ENCODE measurements at regions not wholly inside any gene's neighbourhood (a gene's known extent, or its start where the extent isn't known, plus 50 kb on each side); places are given as distances from the start of the nearest gene placed in this dataset.

DNA sequence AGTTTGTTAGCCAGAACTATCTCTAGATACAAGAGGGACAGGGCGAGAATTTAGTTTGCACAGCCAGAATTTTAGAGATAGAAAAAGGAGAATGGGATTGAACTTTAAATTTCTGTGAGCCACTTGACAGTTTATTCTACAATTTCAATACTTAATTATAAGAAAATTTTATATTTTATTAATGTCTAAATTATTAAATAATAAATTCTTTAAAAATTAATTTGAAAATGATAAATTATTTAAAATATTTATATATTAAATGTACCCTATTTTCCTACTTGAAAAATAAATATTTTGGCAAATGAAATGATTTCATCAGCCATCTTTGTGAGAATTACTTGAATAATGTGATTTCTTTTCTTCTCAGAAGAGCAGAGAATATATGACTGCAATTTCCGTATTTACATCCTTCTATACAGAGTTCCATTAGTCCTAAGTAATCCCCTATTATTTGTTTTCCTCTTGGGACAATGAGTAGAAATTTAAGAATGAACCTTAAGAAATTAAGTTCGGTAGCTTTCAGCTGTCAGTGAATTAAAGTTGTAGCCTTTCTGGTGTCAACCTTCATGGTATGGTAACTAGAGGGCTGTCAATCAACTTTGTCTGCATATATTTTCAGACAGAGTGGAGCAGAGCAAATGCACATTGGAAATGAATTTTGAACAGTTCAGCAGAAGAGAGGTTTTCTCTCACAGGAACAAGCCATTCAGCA, 763.9 kb downstream of the PCDH18 start:
- Histone ChIP-seq H3K4me3 (ENCODE audit: insufficient read depth, low read depth, low read length) (no peak overlapping the region), H3K27me3 (ENCODE audit: control insufficient read depth, insufficient read depth, low read length, poor library complexity, severe bottlenecking) (no peaks in the 10 kb centered on the region), H3K4me1 (ENCODE audit: control insufficient read depth, insufficient read depth, low read length) (peaks cover 3% of the 10 kb centered on the region), H3K9me3 (ENCODE audit: control insufficient read depth, low read length) (no peaks in the 10 kb centered on the region), H3K27ac (ENCODE audit: insufficient read depth, low read depth, low read length, poor library complexity, severe bottlenecking) (peak overlapping the region; percentile 4), H3K36me3 (ENCODE audit: control insufficient read depth, insufficient read depth, low read length) (no peaks in the 10 kb centered on the region)
- 82 to 87% methylated on average over 1 to 3 of the region's 3 CpGs for WGBS, 2 experiments

DNA sequence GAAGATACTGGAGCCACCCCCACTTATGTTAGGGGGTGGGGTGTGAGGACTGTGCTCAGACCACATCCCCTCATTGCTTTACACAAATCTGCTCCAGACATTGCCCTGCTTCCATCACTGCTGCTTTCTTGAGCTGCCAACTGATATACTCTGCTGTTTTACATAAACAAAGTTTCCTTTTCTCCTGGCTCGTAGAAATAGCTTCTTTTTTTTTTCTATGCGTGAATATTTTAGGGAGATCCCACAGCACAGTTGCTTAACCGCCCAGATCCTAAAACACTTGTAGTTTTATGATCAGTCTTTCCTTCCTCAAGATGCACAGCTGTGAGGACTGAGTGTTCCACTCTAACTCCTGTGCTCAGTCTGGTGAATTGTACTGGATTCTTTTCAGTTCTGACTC, 768.4 kb downstream of the PCDH18 start:
- no peaks in the 10 kb centered on the region for H3K27me3 ChIP-seq (ENCODE audit: control insufficient read depth, insufficient read depth, low read length, poor library complexity, severe bottlenecking)
- H3K27ac ChIP-seq (ENCODE audit: insufficient read depth, low read depth, low read length, poor library complexity, severe bottlenecking), result no peak overlapping the region
- 86 to 89% methylated on average over 3 of the region's 3 CpGs for WGBS, 2 experiments
- no peaks in the 10 kb centered on the region for H3K9me3 ChIP-seq (ENCODE audit: control insufficient read depth, low read length)
- H3K36me3 ChIP-seq (ENCODE audit: control insufficient read depth, insufficient read depth, low read length), result no peaks in the 10 kb centered on the region
- H3K4me3 ChIP-seq (ENCODE audit: insufficient read depth, low read depth, low read length), result no peak overlapping the region
- H3K4me1 ChIP-seq (ENCODE audit: control insufficient read depth, insufficient read depth, low read length), result peaks cover 3% of the 10 kb centered on the region

DNA sequence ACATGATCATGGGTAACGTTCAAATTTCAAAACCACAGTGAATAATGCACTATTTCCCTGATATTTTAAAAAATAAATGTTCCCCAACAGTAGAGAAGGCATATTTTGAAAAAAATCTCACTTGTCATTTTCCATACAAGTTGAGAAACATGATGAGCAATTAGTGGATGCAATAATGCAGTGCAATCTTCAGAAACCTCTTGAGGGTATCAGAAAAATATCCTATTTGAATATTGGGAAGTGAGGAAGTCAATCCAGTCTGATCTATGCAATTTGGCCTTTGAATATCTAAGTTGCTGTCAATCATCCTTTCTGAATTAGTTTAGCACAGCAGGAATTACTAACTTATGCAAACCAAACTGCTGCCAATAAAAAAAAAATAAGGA, 776.8 kb downstream of the PCDH18 start:
- no peak overlapping the region for H3K4me3 ChIP-seq (ENCODE audit: insufficient read depth, low read depth, low read length)
- no peak overlapping the region for H3K27ac ChIP-seq (ENCODE audit: insufficient read depth, low read depth, low read length, poor library complexity, severe bottlenecking)
- no peaks in the 10 kb centered on the region for H3K4me1 ChIP-seq (ENCODE audit: control insufficient read depth, insufficient read depth, low read length)
- 60% methylated on average over 1 of the region's 1 CpG; no CpG with 5 or more reads in 1 of the 2 experiments for WGBS, 2 experiments
- H3K27me3 ChIP-seq (ENCODE audit: control insufficient read depth, insufficient read depth, low read length, poor library complexity, severe bottlenecking), result no peaks in the 10 kb centered on the region
- no peaks in the 10 kb centered on the region for H3K9me3 ChIP-seq (ENCODE audit: control insufficient read depth, low read length)
- H3K36me3 ChIP-seq (ENCODE audit: control insufficient read depth, insufficient read depth, low read length), result no peaks in the 10 kb centered on the region

DNA sequence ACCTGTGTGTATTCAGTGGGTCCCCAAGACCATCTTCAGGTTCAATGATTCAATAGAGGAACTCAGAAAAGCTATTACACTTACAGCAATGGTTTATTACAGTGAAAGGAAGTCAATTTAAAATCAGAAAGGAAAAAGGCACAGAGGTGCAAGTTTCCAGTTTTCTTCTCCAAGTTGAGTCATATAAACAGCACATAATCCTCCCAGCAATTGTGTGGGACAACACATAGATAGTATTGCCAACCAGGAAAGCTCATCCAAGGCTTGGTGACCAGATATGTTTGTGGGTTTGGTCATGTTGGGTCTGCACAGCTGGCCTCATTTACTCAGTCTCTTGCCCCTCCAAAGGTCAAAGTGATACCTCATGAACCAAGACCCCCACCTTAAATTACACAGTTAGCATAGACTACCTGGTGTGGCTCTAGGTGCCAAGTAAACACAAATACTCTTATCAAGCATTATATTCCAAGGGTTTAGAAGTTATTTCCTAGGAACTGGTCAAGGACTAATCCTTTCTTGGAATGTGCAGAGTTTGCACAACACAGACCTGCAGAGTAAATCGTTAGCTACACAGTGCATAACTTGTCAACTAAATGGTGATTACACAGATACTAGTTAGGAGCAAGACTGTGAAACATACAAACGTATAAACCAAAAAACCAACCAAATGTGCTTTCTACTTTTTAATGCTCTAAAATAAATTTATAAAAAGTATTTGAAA, 777.3 kb downstream of the PCDH18 start:
- no peaks in the 10 kb centered on the region for H3K9me3 ChIP-seq (ENCODE audit: control insufficient read depth, low read length)
- no peaks in the 10 kb centered on the region for H3K27me3 ChIP-seq (ENCODE audit: control insufficient read depth, insufficient read depth, low read length, poor library complexity, severe bottlenecking)
- WGBS, 2 experiments, result 73 to 90% methylated on average over 1 to 2 of the region's 2 CpGs
- H3K36me3 ChIP-seq (ENCODE audit: control insufficient read depth, insufficient read depth, low read length), result no peaks in the 10 kb centered on the region
- no peaks in the 10 kb centered on the region for H3K4me1 ChIP-seq (ENCODE audit: control insufficient read depth, insufficient read depth, low read length)
- no peak overlapping the region for H3K4me3 ChIP-seq (ENCODE audit: insufficient read depth, low read depth, low read length)
- no peak overlapping the region for H3K27ac ChIP-seq (ENCODE audit: insufficient read depth, low read depth, low read length, poor library complexity, severe bottlenecking)

DNA sequence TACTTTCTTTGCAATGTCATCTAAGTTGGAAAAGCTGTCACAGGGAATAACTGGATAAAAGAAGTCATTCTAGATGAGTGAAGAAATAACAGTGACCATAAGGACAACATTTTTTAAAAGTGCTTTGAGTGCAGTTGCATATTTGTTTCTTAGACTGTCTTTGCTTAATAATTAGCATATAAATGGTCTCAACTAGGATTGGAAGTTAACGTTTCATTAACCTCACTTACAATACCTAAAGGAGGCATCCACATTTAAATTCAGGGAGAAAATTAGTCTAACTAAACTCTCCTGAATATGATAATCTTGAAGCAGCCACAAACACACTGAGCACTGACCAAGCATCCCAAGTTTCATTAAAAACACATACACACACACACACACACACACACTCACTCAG, 780.7 kb downstream of the PCDH18 start:
- Histone ChIP-seq H3K9me3 (ENCODE audit: control insufficient read depth, low read length) (no peaks in the 10 kb centered on the region), H3K36me3 (ENCODE audit: control insufficient read depth, insufficient read depth, low read length) (no peaks in the 10 kb centered on the region), H3K27me3 (ENCODE audit: control insufficient read depth, insufficient read depth, low read length, poor library complexity, severe bottlenecking) (no peaks in the 10 kb centered on the region), H3K27ac (ENCODE audit: insufficient read depth, low read depth, low read length, poor library complexity, severe bottlenecking) (no peak overlapping the region), H3K4me3 (ENCODE audit: insufficient read depth, low read depth, low read length) (no peak overlapping the region), H3K4me1 (ENCODE audit: control insufficient read depth, insufficient read depth, low read length) (no peaks in the 10 kb centered on the region)
- WGBS, 2 experiments, result 42% methylated on average over 1 of the region's 1 CpG; no CpG with 5 or more reads in 1 of the 2 experiments

DNA sequence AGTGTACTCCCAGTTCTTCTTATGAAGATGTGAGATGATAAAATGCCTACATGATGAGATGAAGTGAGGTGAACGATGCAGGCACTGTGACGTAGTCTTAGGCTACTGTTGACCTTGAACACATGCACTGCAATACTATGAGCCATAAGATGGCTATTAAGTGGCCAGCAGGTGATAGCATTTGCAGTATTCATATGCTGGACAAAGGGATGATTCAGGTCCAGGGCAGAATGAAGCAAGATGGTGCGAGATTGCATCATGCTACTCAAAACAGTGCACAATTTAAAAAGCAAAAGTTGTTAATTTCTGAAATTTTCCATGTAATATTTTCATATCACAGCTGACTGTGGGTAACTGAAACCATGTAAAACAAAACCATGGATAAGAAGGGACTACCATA, 781.4 kb downstream of the PCDH18 start:
- Histone ChIP-seq H3K4me1 (ENCODE audit: control insufficient read depth, insufficient read depth, low read length) (no peaks in the 10 kb centered on the region), H3K36me3 (ENCODE audit: control insufficient read depth, insufficient read depth, low read length) (no peaks in the 10 kb centered on the region), H3K27ac (ENCODE audit: insufficient read depth, low read depth, low read length, poor library complexity, severe bottlenecking) (no peak overlapping the region), H3K4me3 (ENCODE audit: insufficient read depth, low read depth, low read length) (no peak overlapping the region), H3K9me3 (ENCODE audit: control insufficient read depth, low read length) (no peaks in the 10 kb centered on the region), H3K27me3 (ENCODE audit: control insufficient read depth, insufficient read depth, low read length, poor library complexity, severe bottlenecking) (no peaks in the 10 kb centered on the region)
- 93% methylated on average over 3 of the region's 3 CpGs for WGBS, 2 experiments

DNA sequence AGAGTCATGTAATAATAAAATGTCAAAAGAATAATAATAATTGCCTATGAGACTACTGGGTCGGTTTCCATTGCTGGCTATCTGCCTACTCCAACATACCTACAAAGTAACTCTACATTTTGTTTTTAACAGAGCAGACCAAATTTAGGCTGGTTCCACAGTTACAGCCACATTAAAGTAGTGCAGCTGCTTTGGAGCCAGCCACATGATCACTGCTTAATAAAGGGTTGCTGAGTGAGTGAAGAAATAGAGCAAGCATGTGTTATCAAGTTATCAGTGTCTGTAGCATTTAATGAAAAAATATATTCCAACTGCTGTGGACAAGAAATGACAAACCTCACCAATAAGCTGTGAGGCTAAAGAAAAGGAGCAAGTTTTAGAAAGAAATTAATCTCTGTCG, 782.3 kb downstream of the PCDH18 start:
- Histone ChIP-seq H3K4me1 (ENCODE audit: control insufficient read depth, insufficient read depth, low read length) (no peaks in the 10 kb centered on the region), H3K36me3 (ENCODE audit: control insufficient read depth, insufficient read depth, low read length) (no peaks in the 10 kb centered on the region), H3K27me3 (ENCODE audit: control insufficient read depth, insufficient read depth, low read length, poor library complexity, severe bottlenecking) (no peaks in the 10 kb centered on the region), H3K4me3 (ENCODE audit: insufficient read depth, low read depth, low read length) (no peak overlapping the region), H3K27ac (ENCODE audit: insufficient read depth, low read depth, low read length, poor library complexity, severe bottlenecking) (no peak overlapping the region), H3K9me3 (ENCODE audit: control insufficient read depth, low read length) (no peaks in the 10 kb centered on the region)
- 87 to 100% methylated on average over 2 of the region's 2 CpGs for WGBS, 2 experiments

DNA sequence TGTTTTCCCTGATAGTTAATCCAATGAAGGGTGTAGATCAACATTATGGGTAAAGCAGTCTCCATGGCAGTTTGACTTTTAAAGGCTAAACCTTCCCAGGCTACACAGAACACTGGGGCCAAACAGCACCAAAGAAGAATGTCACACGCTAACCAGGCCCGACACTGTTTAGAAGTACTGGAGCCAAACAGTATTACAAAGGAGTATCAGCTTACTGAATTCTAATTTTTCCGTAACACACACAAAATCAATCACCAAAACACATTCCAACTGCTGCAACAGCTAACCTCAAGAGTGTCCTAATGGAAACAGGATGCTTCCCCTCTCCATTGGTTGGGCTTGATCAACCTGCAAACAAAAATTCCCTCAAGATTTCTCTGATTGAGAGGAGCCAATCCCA, 783.5 kb downstream of the PCDH18 start:
- H3K9me3 ChIP-seq (ENCODE audit: control insufficient read depth, low read length), result no peaks in the 10 kb centered on the region
- H3K4me3 ChIP-seq (ENCODE audit: insufficient read depth, low read depth, low read length), result no peak overlapping the region
- H3K4me1 ChIP-seq (ENCODE audit: control insufficient read depth, insufficient read depth, low read length), result no peaks in the 10 kb centered on the region
- H3K27ac ChIP-seq (ENCODE audit: insufficient read depth, low read depth, low read length, poor library complexity, severe bottlenecking), result no peak overlapping the region
- no peaks in the 10 kb centered on the region for H3K36me3 ChIP-seq (ENCODE audit: control insufficient read depth, insufficient read depth, low read length)
- 90 to 96% methylated on average over 3 of the region's 3 CpGs for WGBS, 2 experiments
- H3K27me3 ChIP-seq (ENCODE audit: control insufficient read depth, insufficient read depth, low read length, poor library complexity, severe bottlenecking), result no peaks in the 10 kb centered on the region

DNA sequence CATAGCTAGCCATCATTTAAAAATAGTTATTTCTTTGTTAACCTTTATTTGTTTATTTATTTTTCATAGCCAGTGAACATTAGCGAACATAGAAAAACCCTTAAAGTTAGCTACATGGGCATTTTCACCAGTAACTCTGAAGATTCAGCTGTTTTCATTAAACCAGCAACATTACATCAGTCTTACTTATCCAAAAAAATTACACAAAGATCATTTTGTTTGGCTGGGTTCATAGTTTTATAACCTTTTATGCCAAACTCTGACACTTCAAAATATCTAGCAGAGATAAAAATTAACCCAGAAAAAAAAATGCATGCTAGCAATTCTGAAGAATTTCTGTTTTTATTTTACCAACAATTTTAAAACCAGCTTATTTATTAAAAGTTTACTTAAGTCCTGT, 784.1 kb downstream of the PCDH18 start:
- Histone ChIP-seq H3K36me3 (ENCODE audit: control insufficient read depth, insufficient read depth, low read length) (no peaks in the 10 kb centered on the region), H3K27me3 (ENCODE audit: control insufficient read depth, insufficient read depth, low read length, poor library complexity, severe bottlenecking) (no peaks in the 10 kb centered on the region), H3K4me1 (ENCODE audit: control insufficient read depth, insufficient read depth, low read length) (no peaks in the 10 kb centered on the region), H3K27ac (ENCODE audit: insufficient read depth, low read depth, low read length, poor library complexity, severe bottlenecking) (no peak overlapping the region), H3K9me3 (ENCODE audit: control insufficient read depth, low read length) (no peaks in the 10 kb centered on the region), H3K4me3 (ENCODE audit: insufficient read depth, low read depth, low read length) (no peak overlapping the region)
- WGBS, 2 experiments, result 93 to 100% methylated on average over 1 of the region's 1 CpG

DNA sequence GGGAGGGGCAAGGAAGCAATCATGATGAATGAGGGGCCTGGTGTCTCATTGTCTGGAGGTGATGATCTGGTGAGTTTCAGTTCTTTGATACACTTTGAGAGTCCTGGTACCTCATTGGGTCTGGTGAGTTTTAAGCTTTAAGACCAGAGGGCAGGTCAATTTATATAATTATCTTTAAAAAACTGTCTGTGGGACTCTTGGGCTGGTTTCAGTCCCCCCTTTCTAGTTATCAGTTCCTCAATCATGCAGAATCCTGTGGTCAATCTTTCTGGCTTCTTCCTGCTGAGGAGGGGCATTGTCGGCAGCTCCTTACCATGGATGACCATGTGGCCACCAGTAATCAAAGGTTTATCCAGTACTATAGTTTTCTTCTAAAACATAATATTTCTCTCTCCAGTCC, 789.1 kb downstream of the PCDH18 start:
- H3K4me3 ChIP-seq (ENCODE audit: insufficient read depth, low read depth, low read length), result no peak overlapping the region
- H3K9me3 ChIP-seq (ENCODE audit: control insufficient read depth, low read length), result no peaks in the 10 kb centered on the region
- 85 to 90% methylated on average over 1 of the region's 1 CpG for WGBS, 2 experiments
- H3K27me3 ChIP-seq (ENCODE audit: control insufficient read depth, insufficient read depth, low read length, poor library complexity, severe bottlenecking), result no peaks in the 10 kb centered on the region
- no peak overlapping the region for H3K27ac ChIP-seq (ENCODE audit: insufficient read depth, low read depth, low read length, poor library complexity, severe bottlenecking)
- no peaks in the 10 kb centered on the region for H3K4me1 ChIP-seq (ENCODE audit: control insufficient read depth, insufficient read depth, low read length)
- H3K36me3 ChIP-seq (ENCODE audit: control insufficient read depth, insufficient read depth, low read length), result no peaks in the 10 kb centered on the region
